ENCODE measurements at regions not wholly inside any gene's neighbourhood (a gene's known extent, or its start where the extent isn't known, plus 50 kb on each side); places are given as distances from the start of the nearest gene placed in this dataset.
"Not testable (repeated sequence)": the region's sequence is repeated elsewhere in the genome, so short reads cannot be mapped to it uniquely, and the experiment has no call there.

DNA sequence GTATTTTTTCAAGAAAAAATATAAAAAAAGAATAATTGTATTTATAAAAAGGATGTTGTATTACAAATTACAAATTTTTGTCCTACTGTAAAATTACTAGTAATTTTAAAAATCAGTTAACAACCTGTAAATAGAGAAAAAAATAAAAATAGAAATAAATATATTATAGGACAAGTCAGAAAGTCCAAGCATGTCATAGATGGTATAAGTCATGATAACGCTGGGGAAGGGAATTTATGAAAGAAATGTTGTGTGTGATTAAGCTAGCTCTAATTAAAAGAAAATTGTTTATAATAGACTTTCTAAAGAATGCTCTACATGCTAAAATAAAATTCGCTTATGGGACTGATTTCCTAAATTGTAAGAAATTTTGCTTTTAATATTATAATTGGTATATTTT, 2329.9 kb downstream of the ARAP2 start:
- no peak for DNase-seq (ENCODE audit: low spot score)

DNA sequence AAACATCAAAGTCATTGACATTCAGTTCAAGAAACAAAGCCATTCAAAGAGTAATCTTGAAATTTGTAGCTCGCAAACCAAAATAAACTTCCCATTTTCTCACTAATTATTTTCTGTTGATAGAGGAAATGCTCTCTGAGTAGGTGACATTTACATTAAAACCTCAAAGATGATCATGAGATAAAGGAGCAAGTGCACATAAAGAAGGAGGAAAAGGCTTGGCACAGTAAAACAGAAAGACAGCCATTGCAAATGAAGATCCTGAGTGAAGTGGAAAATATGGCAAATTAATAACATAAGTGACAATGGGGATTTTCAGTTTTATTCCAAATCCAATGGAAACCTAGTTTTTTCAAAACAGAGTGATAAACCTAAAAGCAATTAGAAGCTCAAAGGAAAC, 2320.8 kb downstream of the ARAP2 start:
- DNase-seq (ENCODE audit: low spot score) = no peak

DNA sequence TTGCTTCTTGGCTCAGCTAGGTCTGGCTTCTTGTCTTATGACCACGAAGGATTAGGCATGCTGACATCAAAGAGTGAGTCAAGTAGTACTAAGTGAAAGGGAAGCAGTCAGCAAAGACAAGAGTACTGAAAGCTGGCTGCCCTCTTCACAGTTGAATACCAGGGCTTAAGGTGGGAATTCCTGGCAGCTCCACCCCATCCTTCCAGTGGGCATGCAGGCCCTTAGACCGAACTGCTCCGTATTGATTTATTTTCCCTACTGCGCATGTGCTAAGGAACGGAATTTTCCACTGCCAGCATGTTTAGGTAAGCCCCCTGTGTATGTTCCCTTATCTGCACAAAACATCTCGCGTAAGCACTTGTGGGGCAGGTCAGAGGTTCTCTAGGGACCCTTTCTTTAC, 2320.1 kb downstream of the ARAP2 start:
- no peak for DNase-seq (ENCODE audit: low spot score)

DNA sequence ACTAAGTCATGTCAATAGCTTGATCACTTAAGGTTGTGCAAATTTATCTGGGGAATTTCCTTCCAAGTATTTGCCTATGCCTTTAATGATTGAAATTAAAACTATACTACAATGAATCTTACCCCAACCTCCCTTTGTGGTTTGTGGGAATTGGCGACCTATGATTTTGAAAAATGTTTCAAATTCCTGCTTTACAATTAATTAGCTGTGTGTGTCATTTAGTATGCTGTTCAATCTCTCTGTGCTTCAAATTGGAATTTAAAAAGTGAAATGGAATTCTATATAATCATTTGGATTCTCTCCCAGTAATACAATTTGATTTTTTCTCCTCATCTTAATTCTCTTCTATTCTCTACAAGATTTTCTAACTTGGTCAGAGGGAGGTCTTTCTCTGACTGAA, 2319.5 kb downstream of the ARAP2 start:
- no peak for DNase-seq (ENCODE audit: low spot score)

DNA sequence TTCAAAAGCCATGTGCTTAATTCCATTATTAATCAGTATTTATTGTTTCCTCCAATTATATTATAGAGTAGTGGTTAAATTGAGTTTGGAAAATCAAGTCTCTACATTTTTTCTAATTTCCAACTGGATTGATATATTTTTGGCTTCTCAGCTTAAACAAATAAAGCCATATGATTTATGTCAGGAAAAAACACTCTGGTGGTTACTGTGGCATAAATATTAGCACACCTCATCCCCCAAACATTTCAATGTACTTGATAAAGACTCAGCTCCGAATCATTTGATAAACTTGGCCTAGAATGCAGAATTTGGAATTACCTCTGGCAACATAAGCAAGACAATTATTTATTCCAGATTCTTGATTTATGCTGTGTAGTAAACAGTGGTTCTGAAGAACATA, 2313.8 kb downstream of the ARAP2 start:
- DNase-seq (ENCODE audit: low spot score) = no peak

DNA sequence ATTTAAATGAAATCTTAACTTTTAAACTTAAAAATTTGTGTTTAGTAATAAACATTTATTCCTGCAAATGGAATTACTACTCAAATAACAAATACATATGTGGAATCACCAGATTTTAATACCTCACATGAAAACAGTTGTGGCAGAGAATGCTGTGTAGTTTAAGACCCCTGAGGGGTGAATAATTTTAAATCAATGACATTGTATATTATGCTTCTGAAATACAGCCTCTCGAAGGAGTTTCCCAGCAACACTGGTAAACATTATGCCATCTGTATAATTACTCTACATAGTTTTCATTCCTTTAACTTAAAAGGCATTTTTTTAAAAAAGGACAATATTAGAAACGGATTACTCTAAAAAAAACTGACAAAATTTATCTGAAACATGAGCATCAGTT, 2313.3 kb downstream of the ARAP2 start:
- DNase-seq (ENCODE audit: low spot score) = no peak

DNA sequence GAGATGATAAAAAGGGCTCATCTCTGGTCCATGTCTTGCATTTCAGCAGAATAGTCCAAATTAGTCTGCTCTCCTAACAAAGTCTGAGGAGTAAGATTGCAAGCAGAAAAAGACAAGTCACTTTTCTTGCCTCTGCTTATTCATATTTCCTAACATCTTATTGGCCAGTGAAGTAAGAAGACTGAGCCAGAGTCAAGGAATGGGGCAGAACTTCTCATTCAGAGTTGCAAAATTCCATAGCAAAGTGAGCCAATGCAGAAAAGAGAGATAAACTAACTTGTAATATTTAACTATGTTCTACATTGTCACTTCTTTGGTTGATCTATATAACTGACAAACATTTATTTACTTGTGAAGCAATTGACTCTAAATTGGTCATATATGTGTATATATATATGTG, 2304.0 kb downstream of the ARAP2 start:
- DNase-seq (ENCODE audit: low spot score) = no peak

DNA sequence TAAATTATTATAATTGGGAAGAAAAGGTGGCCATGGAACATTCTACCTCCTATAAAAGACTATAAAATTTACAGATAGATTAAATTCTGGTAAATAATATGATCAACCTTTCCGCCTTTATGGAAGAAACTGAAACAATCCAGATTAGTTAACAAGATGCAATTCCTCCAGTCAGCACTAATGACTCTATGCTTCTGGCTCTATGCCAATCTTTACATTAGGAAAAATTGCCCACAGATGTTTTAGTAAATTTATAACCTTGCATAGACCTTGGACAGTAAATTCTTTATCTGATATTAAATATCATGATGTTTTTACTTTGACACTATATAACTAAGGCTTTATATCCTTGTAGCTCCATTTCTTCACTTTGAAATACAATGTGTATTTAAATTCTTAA, 2302.5 kb downstream of the ARAP2 start:
- no peak for DNase-seq (ENCODE audit: low spot score)

DNA sequence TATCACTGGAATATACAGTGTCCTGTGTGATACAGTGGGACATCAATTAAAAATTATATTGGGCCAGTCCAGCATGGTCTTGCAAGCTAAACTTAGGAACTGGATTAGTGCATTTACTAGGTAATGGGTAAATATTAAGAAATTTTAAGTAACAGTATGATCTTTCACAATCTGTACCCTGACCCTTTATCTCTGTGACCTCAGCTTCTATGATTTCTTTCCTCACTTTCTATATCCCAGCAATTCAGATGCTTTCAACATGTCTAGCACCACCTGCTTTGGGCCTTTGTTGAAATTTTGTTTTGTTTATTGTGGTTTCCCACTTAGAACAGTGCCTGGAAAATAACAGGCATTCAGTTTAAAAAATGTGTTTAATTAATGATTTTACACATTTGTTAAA, 2295.4 kb downstream of the ARAP2 start:
- no peak for DNase-seq (ENCODE audit: low spot score)

DNA sequence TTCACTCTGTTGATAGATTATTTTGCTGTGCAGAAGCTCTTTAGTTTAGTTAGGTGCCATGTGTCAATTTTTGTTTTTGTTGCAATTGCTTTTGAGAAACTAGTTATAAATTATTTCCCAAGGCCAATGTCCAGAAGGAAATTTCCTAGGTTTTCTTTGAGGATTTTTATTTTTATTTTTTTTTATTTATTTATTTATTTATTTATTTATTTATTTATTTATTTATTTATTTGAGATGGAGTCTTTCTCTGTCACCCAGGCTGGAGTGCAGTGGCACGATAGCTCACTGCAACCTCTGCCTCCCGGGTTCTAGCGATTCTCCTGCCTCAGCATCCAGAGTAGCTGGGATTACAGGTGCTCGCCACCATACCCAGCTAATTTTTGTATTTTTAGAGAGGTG, 2290.5 kb downstream of the ARAP2 start:
- DNase-seq (ENCODE audit: low spot score) = not testable (repeated sequence)

DNA sequence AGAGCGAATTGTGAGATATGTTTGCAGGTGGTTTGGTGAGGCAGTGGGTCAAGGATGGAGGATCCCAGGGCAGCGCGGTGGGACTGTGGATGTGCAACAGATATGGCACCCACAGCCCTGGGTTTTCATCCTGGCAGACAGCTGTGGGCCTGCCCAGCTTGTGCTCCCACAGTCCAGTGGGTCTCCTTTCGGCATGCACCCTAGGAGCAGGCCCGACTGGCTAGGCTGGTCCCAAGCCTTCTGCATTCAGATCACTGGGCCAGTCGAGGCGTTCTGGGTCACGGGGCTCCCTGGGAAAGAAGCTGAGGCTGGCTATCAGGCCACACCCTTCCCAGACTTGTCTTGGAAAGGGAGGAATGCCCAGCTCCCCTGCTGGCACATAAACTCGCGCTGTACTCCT, 2289.6 kb downstream of the ARAP2 start:
- DNase-seq (ENCODE audit: low spot score) = no peak

DNA sequence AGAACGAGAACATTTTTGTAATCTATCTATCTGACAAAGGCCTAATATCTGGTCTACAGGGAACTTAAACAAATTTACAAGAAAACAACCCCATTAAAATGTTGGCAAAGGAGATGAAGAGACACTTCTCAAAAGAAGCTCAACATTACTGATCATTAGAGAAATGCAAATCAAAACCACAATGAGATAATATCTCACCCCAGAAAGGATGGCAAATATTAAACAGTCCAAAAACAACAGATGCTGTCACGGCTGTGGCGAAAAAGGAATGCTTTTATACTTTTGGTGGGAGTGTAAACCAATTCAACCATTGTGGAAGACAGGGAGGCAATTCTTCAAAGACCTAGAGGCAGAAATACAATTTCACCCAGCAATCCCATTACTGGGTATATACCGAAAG, 2284.8 kb downstream of the ARAP2 start:
- no peak for DNase-seq (ENCODE audit: low spot score)

DNA sequence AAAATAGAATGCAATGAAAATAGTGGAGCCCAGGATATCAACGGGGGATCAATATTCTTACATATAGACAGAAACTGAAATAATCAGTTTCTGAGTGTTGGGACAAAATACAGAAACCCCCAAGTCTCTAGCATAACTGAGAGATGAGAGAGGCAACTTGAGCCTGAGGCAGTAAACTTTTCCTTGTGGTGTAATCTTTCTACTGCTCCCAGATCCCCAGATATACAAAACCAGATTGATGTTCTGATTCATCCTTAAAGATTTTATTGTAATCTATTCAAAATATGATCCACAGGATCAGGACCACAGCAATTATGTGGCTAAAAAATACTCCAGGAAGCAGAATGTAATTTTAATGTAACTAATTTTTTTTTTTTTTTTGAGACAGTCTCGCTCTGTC, 2282.6 kb downstream of the ARAP2 start:
- no peak for DNase-seq (ENCODE audit: low spot score)

DNA sequence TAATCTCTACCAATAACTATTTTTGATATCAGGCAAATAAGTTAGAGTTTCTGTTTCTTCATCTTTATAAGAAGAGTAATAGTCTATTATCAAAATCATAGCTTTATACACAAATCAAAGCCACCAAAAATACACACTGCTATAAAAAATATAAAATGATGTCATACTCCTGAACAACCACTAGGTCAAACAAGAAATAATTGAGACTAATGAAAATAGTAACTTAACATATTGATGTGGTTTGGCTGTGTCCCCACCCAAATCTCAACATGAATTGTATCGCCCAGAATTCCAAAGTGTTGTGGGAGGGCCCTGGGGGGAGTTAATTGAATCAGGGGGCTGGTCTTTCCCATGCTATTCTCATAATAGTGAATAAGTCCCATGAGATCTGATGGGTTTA, 2277.5 kb downstream of the ARAP2 start:
- no peak for DNase-seq (ENCODE audit: low spot score)

DNA sequence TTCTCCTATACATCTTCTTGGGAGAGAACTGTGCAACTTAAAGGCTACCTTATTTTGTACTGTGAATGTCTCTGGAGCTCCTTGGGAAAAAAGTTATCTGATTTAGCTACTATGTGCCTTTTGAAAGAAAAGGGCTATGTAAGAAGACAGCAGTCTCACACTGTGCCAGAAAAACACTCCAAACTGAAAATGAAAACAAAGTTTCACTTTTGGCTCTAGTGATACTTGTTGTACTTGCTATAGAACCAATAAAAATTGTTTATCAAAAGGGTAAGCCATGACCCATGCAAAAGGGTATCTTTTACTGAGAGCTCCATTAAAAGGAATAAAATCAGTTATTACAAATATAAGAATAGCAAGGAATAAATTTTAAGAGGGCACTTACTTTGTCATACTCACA, 2270.0 kb downstream of the ARAP2 start:
- no peak for DNase-seq (ENCODE audit: low spot score)

DNA sequence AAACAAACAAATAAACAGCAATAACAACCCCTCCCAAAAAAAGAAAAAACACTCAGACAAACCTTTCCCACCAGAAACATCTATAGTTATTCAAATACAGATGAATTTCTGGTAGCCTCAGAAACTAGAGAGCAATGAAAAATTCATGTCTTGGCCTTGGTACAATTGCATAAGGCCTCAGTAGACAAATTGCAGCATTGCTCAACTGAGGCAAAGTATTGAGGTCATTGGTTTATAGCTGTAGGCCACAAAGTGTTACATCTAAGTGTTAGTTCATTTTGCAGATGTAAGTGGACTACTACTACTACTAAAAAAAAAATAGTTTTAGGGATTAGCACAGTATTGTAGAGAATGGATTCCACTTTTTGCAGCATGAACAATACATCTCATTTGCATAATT, 2268.3 kb downstream of the ARAP2 start:
- no peak for DNase-seq (ENCODE audit: low spot score)

DNA sequence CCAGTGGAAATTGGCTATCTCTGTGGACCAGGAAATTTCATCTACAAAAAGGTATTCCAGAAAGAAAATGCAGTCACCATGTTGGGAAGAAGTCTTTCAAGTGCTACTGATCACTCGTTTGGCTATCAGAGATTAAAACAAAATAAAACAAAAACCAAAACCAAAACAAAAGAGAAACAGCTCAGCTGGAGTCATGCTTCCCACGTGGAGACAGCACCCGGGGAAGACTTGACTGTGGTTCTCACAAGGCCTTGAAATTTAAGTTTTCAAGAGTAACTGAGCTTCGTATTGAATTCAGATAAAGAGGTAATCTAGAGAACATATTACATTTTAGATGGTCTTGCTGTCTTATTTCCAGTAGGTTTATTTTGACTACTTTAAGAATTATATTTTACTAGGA, 2264.5 kb downstream of the ARAP2 start:
- DNase-seq (ENCODE audit: low spot score) = not testable (repeated sequence)

DNA sequence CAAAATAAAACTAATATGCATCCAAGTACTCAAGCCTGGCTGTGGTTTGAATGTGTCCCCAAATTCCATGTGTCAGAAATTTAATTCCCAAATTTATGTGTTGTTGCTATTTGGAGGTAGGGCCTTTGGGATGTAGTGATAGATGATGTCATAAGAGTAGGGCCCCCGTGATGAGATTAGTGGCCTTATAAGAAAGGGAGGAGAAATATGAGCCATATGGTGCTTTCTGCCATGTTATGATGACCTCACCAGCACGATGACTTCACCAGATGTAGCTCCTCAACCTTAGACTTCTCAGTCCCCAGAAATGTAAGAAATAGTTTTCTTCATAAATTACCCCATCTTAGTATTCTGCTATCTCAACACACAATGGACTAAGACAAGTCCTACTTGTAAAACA, 2264.0 kb downstream of the ARAP2 start:
- DNase-seq (ENCODE audit: low spot score) = no peak

DNA sequence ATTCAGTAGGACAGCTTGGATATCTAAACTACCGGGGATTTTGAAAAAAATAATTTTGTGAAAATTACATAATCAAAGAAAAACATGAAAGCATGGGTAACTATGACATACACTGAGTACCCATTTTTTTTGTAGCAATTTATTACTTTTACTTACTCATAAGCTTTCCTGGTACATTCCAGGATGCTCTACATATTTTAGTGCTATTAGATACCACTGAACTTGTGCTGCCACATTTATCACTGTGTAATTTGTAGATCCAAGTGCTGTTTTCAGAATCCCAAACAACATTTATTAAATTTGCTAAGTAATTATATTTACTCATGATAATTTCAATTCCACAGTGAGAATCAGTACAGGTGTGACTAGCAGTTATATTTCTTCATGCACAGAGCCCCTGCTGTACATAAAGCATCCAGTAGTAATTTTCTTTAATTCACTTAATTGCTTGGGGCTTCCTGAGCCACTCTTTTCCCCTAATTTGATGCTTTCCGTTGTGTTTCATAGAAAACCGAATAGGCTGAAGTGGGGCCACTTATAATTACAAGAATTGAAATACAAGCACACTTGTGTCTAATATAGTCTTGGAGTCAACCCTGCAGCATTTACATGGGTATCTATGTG, 2254.4 kb downstream of the ARAP2 start:
- no peak for DNase-seq (ENCODE audit: low spot score)

DNA sequence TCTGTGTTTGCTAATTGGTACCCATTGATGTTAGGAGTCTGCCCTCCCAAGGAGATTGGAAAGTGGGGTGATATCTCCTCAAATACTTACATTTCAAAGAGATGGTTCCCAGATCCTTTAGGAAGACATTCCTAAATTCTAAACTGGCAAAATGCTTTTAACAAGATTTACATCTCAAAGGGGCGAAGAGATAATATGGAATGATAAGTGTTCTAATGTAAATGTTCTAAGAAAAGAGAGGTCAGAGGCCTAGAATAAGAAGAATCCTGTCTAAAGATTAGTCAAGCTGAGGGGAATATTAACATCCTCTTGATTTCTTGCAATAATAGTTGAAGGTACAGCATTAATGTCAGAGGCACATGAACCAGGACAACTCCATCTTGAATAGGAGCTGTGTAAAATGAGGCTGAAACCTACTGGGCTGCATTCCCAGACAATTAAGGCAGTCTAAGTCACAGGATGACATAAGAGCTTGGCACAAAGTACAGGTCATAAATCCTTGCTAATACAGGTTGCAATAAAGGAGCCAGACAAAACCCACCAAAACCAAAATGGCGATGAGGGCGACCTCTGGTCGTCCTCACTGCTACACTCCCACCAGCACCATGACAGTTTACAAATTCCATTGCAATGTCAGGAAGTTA, 2248.1 kb downstream of the ARAP2 start:
- no peak for DNase-seq (ENCODE audit: low spot score)

DNA sequence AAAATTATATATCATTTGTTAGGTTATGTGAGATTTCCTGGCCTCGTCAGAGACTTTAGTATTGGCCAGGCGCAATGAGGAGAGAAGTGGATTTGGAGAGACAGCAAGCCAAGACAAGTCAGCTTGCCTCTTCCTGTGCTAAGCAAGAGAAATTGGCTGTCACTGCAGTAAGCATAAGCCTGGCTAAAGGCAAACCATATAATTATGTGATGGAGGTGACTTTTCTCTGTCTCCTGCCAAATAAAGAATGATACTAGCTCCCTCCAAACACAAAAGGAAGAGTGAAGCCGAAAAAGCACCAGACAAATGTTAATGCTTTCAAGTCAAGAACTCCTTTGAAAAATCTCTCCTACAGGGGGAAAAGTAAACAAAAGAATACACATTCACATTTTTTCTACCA, 2246.0 kb downstream of the ARAP2 start:
- DNase-seq (ENCODE audit: low spot score) = no peak

DNA sequence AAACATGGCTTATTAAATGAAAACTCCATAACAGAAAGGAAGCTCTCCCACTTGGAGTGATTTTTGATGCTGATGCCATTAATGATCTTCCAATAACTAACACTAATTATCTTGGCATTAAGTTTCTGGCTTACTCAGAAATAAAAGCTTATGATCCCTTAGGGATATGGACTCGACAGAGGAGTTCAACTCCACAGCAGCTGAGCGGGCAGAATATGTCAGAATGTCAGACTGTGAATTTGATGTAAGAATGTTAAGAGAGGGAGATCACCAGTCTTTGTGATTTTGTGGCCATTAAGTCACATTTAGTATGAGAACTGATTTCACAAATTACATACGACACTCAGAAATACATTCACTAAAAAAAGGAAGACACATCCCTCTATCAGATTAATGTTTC, 2244.0 kb downstream of the ARAP2 start:
- no peak for DNase-seq (ENCODE audit: low spot score)

DNA sequence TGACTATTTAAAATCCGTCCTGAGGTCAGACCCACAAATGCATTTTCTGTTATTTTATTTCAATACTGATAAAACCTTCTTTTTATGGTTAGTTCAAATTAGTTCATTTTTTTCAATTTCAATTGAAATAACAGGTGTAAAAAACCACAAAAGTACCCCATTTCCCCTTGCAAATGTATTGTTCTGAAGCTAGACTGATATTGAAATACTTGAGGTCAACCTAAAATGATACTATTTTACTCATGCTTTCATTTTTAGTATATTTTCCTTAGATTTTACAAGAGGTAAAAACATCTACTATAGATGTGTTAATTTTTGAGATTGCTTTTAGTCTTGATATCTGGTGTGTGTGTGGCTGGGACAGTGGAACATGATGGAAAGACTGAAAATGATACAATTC, 2237.8 kb downstream of the ARAP2 start:
- DNase-seq (ENCODE audit: low spot score) = not testable (repeated sequence)

DNA sequence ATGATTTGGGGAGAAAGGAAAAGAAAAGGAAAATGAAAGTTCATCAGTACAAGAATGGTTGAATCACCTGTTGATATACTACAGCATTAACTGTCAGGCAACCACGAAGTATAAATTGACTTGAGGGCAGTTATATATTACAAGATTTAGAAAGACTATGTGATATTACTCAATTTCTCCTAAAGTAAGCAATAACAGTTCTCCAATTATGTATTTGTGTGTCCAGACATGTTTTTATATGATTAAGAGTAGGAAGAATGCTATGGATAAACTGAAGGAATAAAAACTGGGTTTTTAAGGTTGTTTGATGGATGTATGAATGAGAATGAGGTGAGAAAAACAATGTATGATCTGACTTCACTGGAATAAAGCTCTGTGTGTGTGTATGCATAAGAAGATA, 2234.4 kb downstream of the ARAP2 start:
- no peak for DNase-seq (ENCODE audit: low spot score)
